ENCODE measurements at regions not wholly inside any gene's neighbourhood (a gene's known extent, or its start where the extent isn't known, plus 50 kb on each side); places are given as distances from the start of the nearest gene placed in this dataset.

DNA sequence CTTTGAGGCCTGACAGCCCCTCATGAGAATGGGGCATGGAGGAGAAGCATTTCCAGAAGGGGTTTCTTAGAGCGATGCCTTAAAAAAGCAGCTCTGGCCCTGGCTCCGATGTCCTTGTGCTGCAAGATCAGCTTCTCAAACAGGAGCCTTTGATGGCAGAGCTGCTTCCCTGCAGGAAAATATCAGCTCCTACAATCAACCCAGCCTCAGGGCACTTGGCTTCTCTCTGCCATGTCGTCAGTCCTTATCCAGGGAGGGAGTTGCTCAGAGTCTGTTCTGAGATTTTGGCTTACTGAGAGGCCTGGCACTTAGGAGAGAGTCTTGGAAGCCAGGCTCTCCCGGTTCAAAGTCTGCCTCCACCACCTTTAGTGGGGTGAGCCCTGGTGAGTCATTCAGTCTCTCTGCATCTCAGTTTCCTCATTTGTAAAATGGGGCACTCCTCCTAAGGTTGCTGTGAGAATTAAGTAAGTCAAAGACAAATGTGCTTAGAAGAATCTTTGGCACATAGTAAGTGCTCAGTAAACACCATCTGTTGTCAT, 184.4 kb downstream of the HAPSTR1 start:
- DNase-seq (no peak), ATAC-seq (no peak)
- Mint-ChIP-seq H3K9me3 (no peaks in the 10 kb centered on the region), H3K4me1 (ENCODE audit: low read depth) (no peaks in the 10 kb centered on the region), H3K4me3 (no peak overlapping the region), H3K36me3 (ENCODE audit: insufficient read depth) (no peaks in the 10 kb centered on the region), H3K27me3 (ENCODE audit: low read depth) (no peaks in the 10 kb centered on the region)

DNA sequence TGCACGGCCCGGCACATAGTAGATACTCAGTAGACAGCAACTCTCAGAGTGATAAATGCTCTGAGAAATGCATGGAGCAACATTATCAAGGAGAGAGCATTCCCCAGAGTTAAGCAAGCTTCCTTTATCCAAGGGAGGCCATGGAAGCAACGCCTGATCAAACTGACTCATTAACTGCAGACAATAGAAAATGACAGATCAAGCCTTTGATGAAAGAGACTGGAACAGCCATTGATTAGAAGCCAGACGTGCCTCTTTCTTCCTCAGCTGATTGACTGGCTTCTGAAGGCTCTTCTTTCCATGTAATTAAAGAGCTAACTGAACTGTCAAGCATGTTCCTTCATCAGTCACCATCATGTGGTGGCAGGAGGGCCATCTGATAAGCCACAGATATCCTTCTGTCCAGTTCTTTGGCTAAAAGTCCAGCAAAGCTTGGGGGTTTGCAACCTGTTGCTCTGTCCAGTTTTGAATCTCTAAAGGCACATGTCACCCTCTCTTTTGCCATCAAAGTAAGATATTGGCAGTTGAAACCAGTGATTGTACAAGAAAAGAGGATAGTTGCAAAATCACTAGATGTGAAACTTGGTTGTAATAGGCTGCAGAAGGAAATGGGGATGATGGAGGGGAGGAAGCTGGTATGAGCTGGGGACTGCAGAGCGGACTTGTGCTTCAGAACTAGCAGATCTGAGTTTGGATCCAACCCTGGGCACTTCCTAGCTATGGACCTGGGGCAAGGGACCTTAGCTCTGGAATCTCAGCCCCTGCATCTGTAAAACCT, 188.0 kb downstream of the HAPSTR1 start:
- H3K9me3 Mint-ChIP-seq: no peaks in the 10 kb centered on the region
- ATAC-seq: no peak
- no peaks in the 10 kb centered on the region for H3K27me3 Mint-ChIP-seq (ENCODE audit: low read depth)
- no peak for DNase-seq
- no peaks in the 10 kb centered on the region for H3K36me3 Mint-ChIP-seq (ENCODE audit: insufficient read depth)
- no peaks in the 10 kb centered on the region for H3K4me1 Mint-ChIP-seq (ENCODE audit: low read depth)
- no peak overlapping the region for H3K4me3 Mint-ChIP-seq

DNA sequence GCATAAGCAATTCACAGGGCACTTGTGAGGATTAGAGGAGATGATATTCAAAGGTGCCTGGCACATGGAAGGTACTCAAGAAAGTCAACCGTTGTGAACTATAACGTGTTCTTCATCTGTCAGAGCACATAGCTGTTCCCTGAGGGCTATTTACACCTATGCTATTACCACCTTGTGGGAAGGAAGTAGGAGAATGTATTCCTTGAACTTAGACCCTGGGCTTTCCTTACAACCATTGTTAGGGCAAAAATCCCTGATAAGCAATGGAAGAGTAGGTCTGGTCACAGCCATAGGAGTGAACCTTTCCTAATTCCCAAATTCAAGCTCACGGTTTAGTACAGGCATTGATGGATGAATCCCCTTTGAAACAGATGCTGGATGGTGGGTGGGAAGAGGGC, 188.6 kb downstream of the HAPSTR1 start:
- H3K36me3 Mint-ChIP-seq (ENCODE audit: insufficient read depth): no peaks in the 10 kb centered on the region
- no peaks in the 10 kb centered on the region for H3K27me3 Mint-ChIP-seq (ENCODE audit: low read depth)
- no peaks in the 10 kb centered on the region for H3K9me3 Mint-ChIP-seq
- no peak for DNase-seq
- no peak overlapping the region for H3K4me3 Mint-ChIP-seq
- no peaks in the 10 kb centered on the region for H3K4me1 Mint-ChIP-seq (ENCODE audit: low read depth)
- ATAC-seq: no peak

DNA sequence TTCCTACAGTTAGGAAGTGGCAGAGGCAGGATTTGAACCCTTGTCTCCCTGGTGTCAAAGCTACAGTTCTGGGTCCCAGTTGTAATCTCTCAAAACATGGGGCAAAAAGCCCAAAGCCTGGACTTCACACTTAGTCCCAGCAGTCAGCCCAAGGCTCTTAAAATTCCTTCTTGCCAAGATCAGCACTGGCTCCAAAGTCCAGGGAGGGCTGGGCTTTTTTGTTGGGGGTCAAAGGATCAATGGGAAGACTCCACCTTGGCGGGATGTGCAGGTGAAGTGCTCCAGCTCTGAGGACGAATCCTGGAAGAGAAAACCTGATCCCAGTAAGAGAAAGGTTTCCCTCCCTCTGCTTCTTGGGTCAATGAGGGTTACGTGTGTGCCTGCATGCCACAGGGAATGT, 195.5 kb downstream of the HAPSTR1 start:
- Mint-ChIP-seq H3K4me1 (ENCODE audit: low read depth) (no peaks in the 10 kb centered on the region), H3K4me3 (no peak overlapping the region), H3K36me3 (ENCODE audit: insufficient read depth) (no peaks in the 10 kb centered on the region), H3K27me3 (ENCODE audit: low read depth) (no peaks in the 10 kb centered on the region), H3K9me3 (no peaks in the 10 kb centered on the region)
- DNase-seq: no peak
- ATAC-seq: no peak

DNA sequence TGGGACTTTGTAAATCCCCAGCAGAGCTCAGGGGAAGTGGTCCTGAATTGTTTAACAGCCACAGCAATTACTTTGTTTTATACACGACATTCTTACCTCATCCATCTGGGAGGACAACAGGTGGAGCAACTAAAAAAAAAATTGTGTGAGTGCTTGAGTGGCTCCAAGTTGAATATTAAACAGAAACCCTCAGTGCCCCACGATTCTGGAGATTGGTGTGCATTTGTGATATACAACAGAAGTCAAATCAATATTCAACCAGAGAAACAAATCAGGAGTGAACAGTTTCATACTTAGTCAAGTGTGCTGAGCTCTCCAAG, 204.8 kb downstream of the HAPSTR1 start:
- DNase-seq (no peak), ATAC-seq (no peak)
- Mint-ChIP-seq H3K4me3 (no peak overlapping the region), H3K27me3 (ENCODE audit: low read depth) (no peaks in the 10 kb centered on the region), H3K36me3 (ENCODE audit: insufficient read depth) (no peaks in the 10 kb centered on the region), H3K9me3 (peaks cover 3% of the 10 kb centered on the region), H3K4me1 (ENCODE audit: low read depth) (no peaks in the 10 kb centered on the region)

DNA sequence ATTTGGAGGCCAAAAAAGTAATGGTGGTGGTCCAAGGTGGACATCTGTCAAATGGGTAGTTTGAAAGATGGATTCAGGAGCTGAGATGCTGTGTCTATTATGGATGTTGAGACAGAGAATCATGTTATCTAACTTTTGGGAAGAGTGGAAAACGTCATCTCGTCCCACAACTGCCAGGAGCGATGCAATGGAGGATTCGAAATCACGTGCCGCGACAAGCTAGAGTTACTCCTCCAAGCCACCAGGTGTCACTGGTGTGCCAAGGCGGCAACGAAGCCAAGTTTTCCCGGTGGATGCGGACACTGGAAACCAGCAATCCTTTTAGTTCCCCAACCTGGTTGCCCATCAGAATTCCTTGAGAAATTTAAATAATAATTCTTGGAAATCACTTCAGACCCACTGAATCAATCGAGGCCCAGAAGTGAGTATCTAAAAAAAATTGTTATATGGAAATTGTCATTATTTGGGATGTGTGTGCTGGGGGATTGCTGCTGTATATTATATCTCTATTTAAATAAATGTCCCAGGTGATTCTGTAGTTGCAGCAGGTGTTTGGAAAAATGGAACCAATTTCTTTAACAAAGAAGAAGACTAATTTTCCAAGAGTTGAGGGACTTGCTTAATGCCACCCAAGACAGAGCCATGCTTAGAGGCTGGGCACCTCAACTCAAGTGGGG, 206.1 kb downstream of the HAPSTR1 start:
- Mint-ChIP-seq H3K9me3 (peaks cover 3% of the 10 kb centered on the region), H3K4me1 (ENCODE audit: low read depth) (no peaks in the 10 kb centered on the region), H3K36me3 (ENCODE audit: insufficient read depth) (no peaks in the 10 kb centered on the region), H3K4me3 (no peak overlapping the region), H3K27me3 (ENCODE audit: low read depth) (peaks cover 3% of the 10 kb centered on the region)
- ATAC-seq (no peak), DNase-seq (no peak)

DNA sequence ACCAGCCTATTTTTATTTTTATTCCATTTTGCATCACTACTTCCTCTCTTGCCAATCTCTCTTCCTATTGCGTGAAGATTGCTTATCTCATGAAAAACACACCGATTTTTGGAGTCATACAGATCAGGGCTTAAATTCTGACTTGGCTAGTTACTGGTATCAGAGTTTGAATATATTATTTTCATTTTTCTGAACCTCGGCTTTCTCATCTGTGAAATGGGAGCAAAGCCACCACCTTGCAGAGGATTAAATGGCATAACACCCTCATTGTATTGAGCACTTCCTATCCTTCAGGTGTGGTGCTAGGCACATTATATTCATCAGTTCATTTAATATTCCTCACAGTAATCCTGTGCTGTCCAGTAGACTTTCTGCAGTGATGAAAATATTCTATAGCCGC, 208.8 kb downstream of the HAPSTR1 start:
- no peak for ATAC-seq
- Mint-ChIP-seq H3K36me3 (ENCODE audit: insufficient read depth) (no peaks in the 10 kb centered on the region), H3K9me3 (peaks cover 7% of the 10 kb centered on the region), H3K4me3 (no peak overlapping the region), H3K27me3 (ENCODE audit: low read depth) (peaks cover 6% of the 10 kb centered on the region), H3K4me1 (ENCODE audit: low read depth) (no peaks in the 10 kb centered on the region)
- no peak for DNase-seq

DNA sequence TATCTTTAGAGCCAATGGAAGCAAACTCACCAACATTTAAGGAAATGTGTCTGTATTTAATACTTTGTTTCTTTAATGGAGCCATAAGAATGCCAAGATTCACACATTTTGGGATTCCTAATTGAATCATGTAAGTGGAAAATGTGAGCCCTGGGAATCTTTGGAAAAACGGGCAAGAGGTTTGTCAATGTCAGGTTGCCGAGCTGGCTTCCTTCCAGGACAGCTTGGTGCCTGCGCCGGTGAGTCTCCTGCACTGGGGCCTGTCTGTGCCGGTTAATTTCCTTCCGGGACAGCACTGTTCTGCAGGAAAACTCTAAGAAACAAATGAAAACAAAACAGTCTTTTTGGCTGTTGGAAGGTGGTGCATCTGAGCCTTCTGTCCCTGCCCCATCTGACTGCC, 210.6 kb downstream of the HAPSTR1 start:
- Mint-ChIP-seq H3K27me3 (ENCODE audit: low read depth) (peaks cover 6% of the 10 kb centered on the region), H3K4me3 (no peak overlapping the region), H3K9me3 (peaks cover 7% of the 10 kb centered on the region), H3K36me3 (ENCODE audit: insufficient read depth) (no peaks in the 10 kb centered on the region), H3K4me1 (ENCODE audit: low read depth) (no peaks in the 10 kb centered on the region)
- DNase-seq (no peak), ATAC-seq (no peak)

DNA sequence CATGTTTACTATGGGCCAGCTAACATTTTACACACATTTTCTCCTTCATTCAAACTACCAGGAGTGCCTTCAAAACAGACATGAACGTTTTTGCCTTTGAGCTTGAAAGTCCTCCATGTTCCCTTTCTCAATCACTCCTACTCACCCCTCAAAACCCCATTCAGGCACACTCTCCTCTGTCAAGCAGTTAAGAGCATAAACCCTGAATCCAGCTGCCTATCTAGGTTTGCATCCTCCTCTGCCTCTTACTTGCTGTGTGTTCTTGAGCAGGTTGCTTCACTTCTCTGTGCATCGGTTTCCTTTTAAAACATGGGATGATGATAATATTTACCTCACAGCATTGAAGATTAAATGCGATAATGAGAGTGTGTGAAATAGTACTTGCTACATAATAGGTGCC, 215.3 kb downstream of the HAPSTR1 start:
- H3K9me3 Mint-ChIP-seq: peaks cover 4% of the 10 kb centered on the region
- ATAC-seq: no peak
- H3K4me1 Mint-ChIP-seq (ENCODE audit: low read depth): no peaks in the 10 kb centered on the region
- peaks cover 6% of the 10 kb centered on the region for H3K27me3 Mint-ChIP-seq (ENCODE audit: low read depth)
- no peaks in the 10 kb centered on the region for H3K36me3 Mint-ChIP-seq (ENCODE audit: insufficient read depth)
- no peak overlapping the region for H3K4me3 Mint-ChIP-seq
- no peak for DNase-seq

DNA sequence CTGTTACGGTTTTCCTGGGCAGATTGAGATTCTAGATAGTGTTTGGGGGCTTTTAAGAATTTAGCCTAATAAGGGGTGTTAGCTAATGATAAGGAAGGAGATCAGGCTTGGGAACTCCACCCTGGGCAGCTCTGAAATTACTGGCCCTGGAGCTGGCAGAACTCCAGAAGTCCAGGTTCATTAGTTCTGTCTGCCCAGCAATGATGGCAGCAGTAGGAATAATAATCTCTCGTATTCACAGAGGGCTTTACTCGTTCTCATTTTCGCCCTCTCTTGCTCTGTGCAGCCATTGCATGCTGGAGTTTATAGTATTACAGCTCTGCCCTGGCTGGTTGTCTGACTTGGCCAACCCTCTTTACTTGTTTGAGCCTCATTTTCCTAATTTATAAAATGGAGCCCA, 216.0 kb downstream of the HAPSTR1 start:
- no peak for DNase-seq
- H3K27me3 Mint-ChIP-seq (ENCODE audit: low read depth): peaks cover 6% of the 10 kb centered on the region
- H3K4me3 Mint-ChIP-seq: no peak overlapping the region
- no peaks in the 10 kb centered on the region for H3K4me1 Mint-ChIP-seq (ENCODE audit: low read depth)
- peaks cover 6% of the 10 kb centered on the region for H3K9me3 Mint-ChIP-seq
- ATAC-seq: no peak
- no peaks in the 10 kb centered on the region for H3K36me3 Mint-ChIP-seq (ENCODE audit: insufficient read depth)

DNA sequence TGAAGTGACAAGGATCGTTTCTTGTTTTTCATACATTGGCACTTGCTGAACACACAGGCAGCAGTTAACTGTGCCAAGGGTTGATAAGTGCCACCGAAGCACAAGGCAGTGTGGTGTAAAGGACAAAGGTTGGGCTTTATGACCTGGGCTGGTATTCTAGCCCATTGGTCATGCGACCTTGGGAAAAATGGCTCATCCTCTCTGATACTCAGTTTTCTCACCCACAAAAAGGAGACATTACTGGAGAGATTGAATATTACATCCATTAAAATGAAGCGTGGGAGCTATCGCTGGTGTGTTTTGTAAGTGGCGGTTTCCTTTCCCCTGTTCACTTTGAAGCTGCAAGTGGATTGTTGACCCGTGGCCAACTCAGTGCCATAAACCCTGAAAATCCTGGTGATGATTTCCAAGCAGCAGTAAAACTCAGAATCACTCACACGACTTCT, 216.9 kb downstream of the HAPSTR1 start:
- Mint-ChIP-seq H3K9me3 (peaks cover 6% of the 10 kb centered on the region), H3K27me3 (ENCODE audit: low read depth) (peaks cover 6% of the 10 kb centered on the region), H3K36me3 (ENCODE audit: insufficient read depth) (no peaks in the 10 kb centered on the region)

DNA sequence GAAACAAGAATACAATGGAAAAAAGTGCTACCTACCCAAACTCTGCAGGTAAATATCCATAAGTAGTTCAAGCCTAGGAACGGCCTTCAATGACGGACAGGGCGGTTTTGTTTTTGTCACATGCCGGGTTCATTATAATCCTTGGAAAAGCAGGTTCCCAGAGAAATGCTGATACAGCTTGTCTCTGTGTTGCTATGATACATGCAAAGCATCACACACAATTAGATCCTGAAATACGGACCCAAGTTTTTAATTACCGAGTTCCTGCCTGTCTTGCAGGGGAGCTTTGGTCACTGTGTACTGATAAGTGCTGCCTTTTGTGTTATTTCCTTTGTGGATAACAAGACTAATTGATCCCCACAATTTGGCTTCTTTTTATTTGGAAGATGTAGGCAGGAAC, 217.4 kb downstream of the HAPSTR1 start:
- Mint-ChIP-seq H3K4me3 (no peak overlapping the region), H3K9me3 (peaks cover 6% of the 10 kb centered on the region), H3K27me3 (ENCODE audit: low read depth) (peaks cover 6% of the 10 kb centered on the region), H3K4me1 (ENCODE audit: low read depth) (no peaks in the 10 kb centered on the region), H3K36me3 (ENCODE audit: insufficient read depth) (no peaks in the 10 kb centered on the region)
- ATAC-seq (no peak), DNase-seq (no peak)

More for the DNA sequence above, 216.9 kb downstream of the HAPSTR1 start:
- no peak overlapping the region for H3K4me3 Mint-ChIP-seq
- H3K4me1 Mint-ChIP-seq (ENCODE audit: low read depth): no peaks in the 10 kb centered on the region
- ATAC-seq (no peak), DNase-seq (no peak)

DNA sequence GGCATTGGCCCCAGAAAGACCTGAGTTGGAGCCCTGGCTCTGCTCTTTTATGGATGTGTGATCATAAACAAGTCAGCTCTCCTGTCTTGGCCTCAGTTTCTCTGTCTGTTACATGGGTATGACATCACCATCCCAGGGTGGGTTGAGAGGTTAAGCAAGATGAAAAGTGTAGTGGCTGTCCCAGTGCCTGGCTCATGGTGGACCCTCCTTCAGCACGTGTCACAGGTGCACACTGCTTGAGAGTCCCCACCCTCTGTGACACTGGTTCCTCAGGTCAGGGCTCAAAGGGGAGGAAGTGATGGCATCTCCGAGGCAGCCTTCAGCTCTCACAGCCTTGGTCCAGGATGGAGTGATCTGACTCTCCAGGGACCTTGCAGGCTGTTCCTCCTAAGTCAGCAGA, 218.4 kb downstream of the HAPSTR1 start:
- Mint-ChIP-seq H3K9me3 (peaks cover 10% of the 10 kb centered on the region), H3K27me3 (ENCODE audit: low read depth) (peaks cover 3% of the 10 kb centered on the region), H3K36me3 (ENCODE audit: insufficient read depth) (no peaks in the 10 kb centered on the region), H3K4me1 (ENCODE audit: low read depth) (no peaks in the 10 kb centered on the region), H3K4me3 (no peak overlapping the region)
- no peak for ATAC-seq
- no peak for DNase-seq

DNA sequence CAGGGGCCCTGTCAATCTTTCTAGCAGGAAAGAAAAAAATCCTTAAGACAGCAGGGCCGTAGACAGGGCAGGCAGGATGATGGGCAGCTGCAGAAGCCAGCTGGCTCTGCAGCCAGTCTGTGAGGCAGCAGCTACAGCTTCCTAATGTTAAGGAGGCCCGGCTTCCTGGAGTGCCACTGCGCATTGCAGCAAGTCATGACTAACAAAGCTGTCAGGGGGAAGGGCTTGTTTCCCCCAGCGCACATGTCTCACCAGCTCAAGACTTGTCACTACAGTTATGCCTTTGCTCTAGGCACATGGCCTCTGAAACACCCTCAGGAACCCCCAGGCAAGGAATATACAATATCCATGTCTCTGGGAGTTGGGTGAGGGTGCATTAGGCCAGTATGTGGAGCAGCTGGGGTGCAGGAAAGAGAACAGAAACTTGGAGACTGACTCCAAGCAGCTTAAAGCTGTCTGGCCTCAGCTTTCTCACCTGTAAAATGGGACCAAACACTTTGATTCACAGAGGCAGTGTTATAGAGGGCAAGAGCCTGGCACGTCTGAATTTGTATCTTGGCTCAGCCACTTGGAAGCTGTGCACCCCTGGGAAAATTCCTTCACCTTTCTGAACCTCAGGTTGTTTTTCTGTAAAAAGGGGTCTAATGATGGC, 220.0 kb downstream of the HAPSTR1 start:
- H3K36me3 Mint-ChIP-seq (ENCODE audit: insufficient read depth): no peaks in the 10 kb centered on the region
- no peak for DNase-seq
- H3K4me3 Mint-ChIP-seq: no peak overlapping the region
- ATAC-seq: no peak
- peaks cover 12% of the 10 kb centered on the region for H3K9me3 Mint-ChIP-seq
- H3K4me1 Mint-ChIP-seq (ENCODE audit: low read depth): no peaks in the 10 kb centered on the region
- H3K27me3 Mint-ChIP-seq (ENCODE audit: low read depth): peaks cover 3% of the 10 kb centered on the region

DNA sequence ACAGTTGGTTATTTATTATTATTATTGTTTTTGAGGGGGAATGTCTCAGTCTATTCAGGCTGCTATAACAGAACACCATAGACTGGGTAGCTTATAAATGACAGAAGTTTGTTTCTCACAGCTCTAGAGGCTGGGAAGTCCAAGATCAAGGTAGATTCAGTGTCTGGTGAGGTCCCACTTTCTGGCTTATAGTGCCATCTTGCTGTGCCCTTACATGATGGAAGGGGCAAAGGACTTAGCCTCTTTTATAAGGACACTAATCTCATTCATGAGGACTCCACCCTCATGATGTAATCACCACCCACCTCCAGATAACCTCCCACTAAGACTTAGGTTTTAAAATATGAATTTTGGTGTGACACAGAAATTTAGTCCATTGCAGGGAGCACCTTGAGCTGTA, 224.6 kb downstream of the HAPSTR1 start:
- no peaks in the 10 kb centered on the region for H3K4me1 Mint-ChIP-seq (ENCODE audit: low read depth)
- H3K27me3 Mint-ChIP-seq (ENCODE audit: low read depth): no peaks in the 10 kb centered on the region
- H3K9me3 Mint-ChIP-seq: peaks cover 26% of the 10 kb centered on the region
- DNase-seq (no peak), ATAC-seq (no peak)
- H3K4me3 Mint-ChIP-seq: no peak overlapping the region
- H3K36me3 Mint-ChIP-seq (ENCODE audit: insufficient read depth): no peaks in the 10 kb centered on the region

All from activated T-cell treated with anti-CD3 and anti-CD28 coated beads, Interleukin-2, amount 50 U/mL, for 4 hours (primary cell).